Adrenal gland (tissue), 9 donors: ENCODE measurements at regions not wholly inside any gene's neighbourhood (a gene's known extent, or its start where the extent isn't known, plus 50 kb on each side); places are given as distances from the start of the nearest gene placed in this dataset.
"Not testable (repeated sequence)": the region's sequence is repeated elsewhere in the genome, so short reads cannot be mapped to it uniquely, and the experiment has no call there.

Experiments used
- DNase-seq, 7 donors: peaks; one replicate each; pipeline ENCODE4 v3.0.0-alpha.2; 2019 to 2020
- H3K27ac ChIP-seq, 5 donors: fragments of 200-600 bp; sonication (generic) in 4 of 5; 1 replicate in 3 of 5; 2 replicates in 2 of 5; pipeline versions ENCODE4 v1.5.1 to v1.8.0; 2016 to 2020; ENCODE audit warnings: mild to moderate bottlenecking in 1 of 5
- H3K27me3 ChIP-seq: fragments of 200-600 bp; 2 replicates; pipeline ENCODE4 v1.8.0; 2021
- H3K36me3 ChIP-seq, 2 donors: fragments of 200-600 bp; replicated peaks in 1 of 2; 1 replicate in 1 of 2; 2 replicates in 1 of 2; pipeline versions ENCODE4 v1.5.1 to v1.8.0; 2018 to 2022
- H3K4me1 ChIP-seq, 2 donors: fragments of 200-600 bp; replicated peaks in 1 of 2; 1 replicate in 1 of 2; 2 replicates in 1 of 2; pipeline versions ENCODE4 v1.5.1 to v1.8.0; 2018 to 2021
- H3K4me3 ChIP-seq, 4 donors: fragments of 200-600 bp; sonication (generic) in 3 of 4; one replicate each; pipeline ENCODE4 v1.5.1; 2016 to 2018
- H3K9me3 ChIP-seq, 3 donors: fragments of 200-600 bp; sonication (generic) in 1 of 3; replicated peaks in 1 of 3; 1 replicate in 2 of 3; 2 replicates in 1 of 3; pipeline versions ENCODE4 v1.5.1 to v1.8.0; 2016 to 2021
- CTCF ChIP-seq, 6 experiments: fragments of 450-650 bp in 4 of 6; fragments of 200-600 bp in 2 of 6; sonication (generic) in 1 of 6; IDR thresholded peaks; 1 replicate in 5 of 6; 2 replicates in 1 of 6; pipeline versions ENCODE4 v1.5.1 to v1.8.0; 2016 to 2021; ENCODE audit warnings: antibody characterized with exemption in 6 of 6, mild to moderate bottlenecking in 2 of 6, moderate library complexity in 1 of 6
- POLR2A ChIP-seq, 2 donors: fragments of 450-650 bp; IDR thresholded peaks; one replicate each; pipeline ENCODE4 v1.6.1; 2017; ENCODE audit warnings: antibody characterized with exemption in 2 of 2, mild to moderate bottlenecking in 2 of 2, moderate library complexity in 1 of 2
- WGBS, 4 donors: extraction: QIAGEN DNeasy Blood & Tissue Kit in 2 of 4; methylation state at CpG; one replicate each; pipeline versions ENCODE4 v1.1.5 to v1.1.7; 2013 to 2017; 5-methylcytosine and 5-hydroxymethylcytosine counted together
- intact Hi-C, 2 donors: fragments of 100-400 bp; cut with DNase I; formaldehyde crosslinking; loops; one replicate each; pipeline versions ENCODE4 v1.14.1 to v1.15.0; 2022 to 2023
- donor health status: healthy with polysubstance abuse.
- donor health status: Bipolar disorder and iron deficiency.
- donor health status: DM: yes; HTN: yes; CAD: no.
- donor health status: DM: no; HTN: no; CAD: no.
- donor health status: DM: no; HTN: no; CAD: no.

- no peak overlapping the region for H3K27ac ChIP-seq
- TF ChIP-seq POLR2A (IDR thresholded peaks at IDR 0.05) (no peak), CTCF (IDR thresholded peaks at IDR 0.05) (no peak)
- no peaks in the 10 kb centered on the region for H3K27me3 ChIP-seq
- peaks cover 0 to 7% (median 0%) of the 10 kb centered on the region in 3 donors for H3K9me3 ChIP-seq
- H3K4me3 ChIP-seq: no peak overlapping the region
- WGBS, 4 donors: 78 to 91% (median 85%) methylated on average over 11 to 12 of the region's 12 CpGs
- peaks cover 0 to 8% of the 10 kb centered on the region in 2 donors for H3K4me1 ChIP-seq
- DNase-seq: peak in 3 of 7 donors; percentile 6 to 37 (median 7)
- no peaks in the 10 kb centered on the region for H3K36me3 ChIP-seq
- intact Hi-C loops: no loop called here
Observed at GRCh38 chr5:172508471-172509404, 54.4 kb upstream of the SH3PXD2B start.

- H3K4me1 ChIP-seq, H3K27me3 ChIP-seq, H3K36me3 ChIP-seq, intact Hi-C loops, H3K27ac ChIP-seq, H3K9me3 ChIP-seq, H3K4me3 ChIP-seq: not testable (repeated sequence)
- DNase-seq: peak in 3 of 7 donors; percentile 4 to 17 (median 5)
- WGBS, 4 donors: 84 to 90% (median 89%) methylated on average over 6 to 8 of the region's 8 CpGs
Observed at GRCh38 chr5:172507485-172507884, 53.2 kb upstream of the SH3PXD2B start.

- Histone ChIP-seq H3K36me3 (no peaks in the 10 kb centered on the region), H3K9me3 (peaks cover 0 to 2% (median 0%) of the 10 kb centered on the region in 3 donors), H3K4me1 (peaks cover 0 to 8% of the 10 kb centered on the region in 2 donors), H3K4me3 (no peak overlapping the region), H3K27ac (no peak overlapping the region), H3K27me3 (no peaks in the 10 kb centered on the region)
- no peak for TF ChIP-seq CTCF (IDR thresholded peaks at IDR 0.05)
- TF ChIP-seq POLR2A (IDR thresholded peaks at IDR 0.05): no peak
- intact Hi-C loops: no loop called here
- 91 to 96% (median 94%) methylated on average over 2 of the region's 2 CpGs for WGBS, 4 donors
- DNase-seq: peak in 2 of 7 donors; percentile 8 to 21
Observed at GRCh38 chr5:172506921-172507320, 52.6 kb upstream of the SH3PXD2B start.

- 74 to 83% (median 80%) methylated on average over 7 of the region's 7 CpGs for WGBS, 4 donors
- no peaks in the 10 kb centered on the region for H3K36me3 ChIP-seq
- TF ChIP-seq CTCF (IDR thresholded peaks at IDR 0.05) (no peak), POLR2A (IDR thresholded peaks at IDR 0.05) (no peak)
- peak in 2 of 7 donors; percentile 7 to 16 for DNase-seq
- no peaks in the 10 kb centered on the region for H3K27me3 ChIP-seq
- intact Hi-C loops: no loop called here
- H3K4me3 ChIP-seq: no peak overlapping the region
- no peaks in the 10 kb centered on the region for H3K9me3 ChIP-seq
- no peak overlapping the region for H3K27ac ChIP-seq
- H3K4me1 ChIP-seq: peaks cover 0 to 8% of the 10 kb centered on the region in 2 donors
Observed at GRCh38 chr5:172506251-172506650, 51.9 kb upstream of the SH3PXD2B start.
